Activated T-cell treated with anti-CD3 and anti-CD28 coated beads, Interleukin-2, amount 50 U/mL, for 72 hours (primary cell): ENCODE measurements at regions not wholly inside any gene's neighbourhood (a gene's known extent, or its start where the extent isn't known, plus 50 kb on each side); places are given as distances from the start of the nearest gene placed in this dataset.

ENCODE experiments used
- ATAC-seq, 2 donors: fragments of 150-1000 bp; cut with Tn5 transposase; replicated peaks in 1 of 2; 2 replicates each; pipeline ENCODE4 v1.10.0; 2021; ENCODE audit warnings: moderate library complexity in 2 of 2, mild to moderate bottlenecking in 1 of 2
- DNase-seq, 2 donors: peaks; one replicate each; pipeline ENCODE4 v3.0.0; 2021 to 2022; ENCODE audit warnings: mixed read lengths in 1 of 2
- H3K27ac Mint-ChIP-seq: one replicate; pipeline ENCODE4 v1.8.0; 2022; ENCODE audit warnings: mild to moderate bottlenecking, moderate library complexity, mixed read lengths
- H3K27me3 Mint-ChIP-seq: one replicate; pipeline ENCODE4 v1.8.0; 2022; ENCODE audit warnings: low read depth, mixed read lengths
- H3K36me3 Mint-ChIP-seq, 2 donors: one replicate each; pipeline ENCODE4 v1.8.0; 2022; ENCODE audit warnings: mixed read lengths in 2 of 2, mild to moderate bottlenecking in 1 of 2; ENCODE audit not compliant: insufficient read depth in 2 of 2
- H3K4me1 Mint-ChIP-seq: one replicate; pipeline ENCODE4 v1.8.0; 2022; ENCODE audit warnings: low read depth, mixed read lengths
- H3K4me3 Mint-ChIP-seq, 2 donors: one replicate each; pipeline ENCODE4 v1.8.0; 2022; ENCODE audit warnings: mild to moderate bottlenecking in 2 of 2, mixed read lengths in 2 of 2, moderate library complexity in 2 of 2
- H3K9me3 Mint-ChIP-seq, 2 donors: one replicate each; pipeline ENCODE4 v1.8.0; 2022; ENCODE audit warnings: mixed read lengths in 2 of 2

GRCh38 chr17:79669861-79670260 lies 59.0 kb upstream of the RBFOX3 start:
- DNase-seq (no peak), ATAC-seq (no peak)
- Mint-ChIP-seq H3K4me3 (no peak overlapping the region), H3K9me3 (peaks cover 5% of the 10 kb centered on the region in 2 donors), H3K27ac (no peak overlapping the region), H3K4me1 (no peaks in the 10 kb centered on the region), H3K36me3 (peaks cover 5 to 8% of the 10 kb centered on the region in 2 donors), H3K27me3 (peaks cover 50% of the 10 kb centered on the region)

GRCh38 chr17:79668344-79669250 lies 57.7 kb upstream of the RBFOX3 start:
- peaks cover 59% of the 10 kb centered on the region for H3K27me3 Mint-ChIP-seq
- no peak overlapping the region for H3K27ac Mint-ChIP-seq
- no peaks in the 10 kb centered on the region for H3K4me1 Mint-ChIP-seq
- DNase-seq (no peak), ATAC-seq (no peak)
- peaks cover 1 to 3% of the 10 kb centered on the region in 2 donors for H3K9me3 Mint-ChIP-seq
- H3K4me3 Mint-ChIP-seq = no peak overlapping the region
- H3K36me3 Mint-ChIP-seq = peaks cover 3 to 6% of the 10 kb centered on the region in 2 donors

GRCh38 chr17:79667746-79668145 lies 56.9 kb upstream of the RBFOX3 start:
- no peak overlapping the region for H3K27ac Mint-ChIP-seq
- peaks cover 0 to 1% of the 10 kb centered on the region in 2 donors for H3K9me3 Mint-ChIP-seq
- no peaks in the 10 kb centered on the region for H3K4me1 Mint-ChIP-seq
- ATAC-seq (no peak), DNase-seq (no peak)
- peaks cover 1 to 2% of the 10 kb centered on the region in 2 donors for H3K36me3 Mint-ChIP-seq
- peaks cover 64% of the 10 kb centered on the region for H3K27me3 Mint-ChIP-seq
- H3K4me3 Mint-ChIP-seq = no peak overlapping the region

DNA sequence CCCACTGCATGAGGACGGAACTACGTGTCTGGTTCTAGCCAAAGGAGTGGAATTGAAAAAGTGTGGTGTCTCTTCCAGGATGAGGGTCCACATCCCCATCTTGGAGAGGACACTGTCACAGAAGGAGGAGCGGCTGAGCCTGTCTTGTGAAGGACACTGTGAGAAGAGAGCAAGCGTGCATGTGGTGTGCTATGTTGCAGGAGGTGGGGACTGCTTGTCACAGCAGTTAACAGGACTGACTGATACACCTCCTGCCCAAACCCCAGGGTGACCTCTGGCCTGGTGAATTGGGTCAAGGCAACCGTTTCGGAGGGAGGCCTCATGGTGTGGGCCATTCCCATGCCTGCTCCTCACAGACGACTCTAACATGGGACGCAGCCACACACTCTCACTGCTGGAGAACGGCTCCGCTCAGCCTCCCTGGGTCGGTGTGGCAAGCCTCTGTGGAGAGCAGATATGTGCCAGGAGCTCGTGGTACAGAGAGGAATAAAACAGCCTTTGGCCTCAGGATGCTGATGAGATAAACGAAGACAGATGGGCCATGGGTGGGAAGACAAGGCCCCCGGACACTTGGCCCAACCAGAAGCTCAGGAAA lies 56.4 kb upstream of the RBFOX3 start:
- Mint-ChIP-seq H3K27ac (no peak overlapping the region), H3K4me1 (no peaks in the 10 kb centered on the region), H3K27me3 (peaks cover 64% of the 10 kb centered on the region), H3K36me3 (peaks cover 0 to under 1% of the 10 kb centered on the region in 2 donors), H3K9me3 (no peaks in the 10 kb centered on the region), H3K4me3 (no peak overlapping the region)
- DNase-seq = no peak
- ATAC-seq = no peak

DNA sequence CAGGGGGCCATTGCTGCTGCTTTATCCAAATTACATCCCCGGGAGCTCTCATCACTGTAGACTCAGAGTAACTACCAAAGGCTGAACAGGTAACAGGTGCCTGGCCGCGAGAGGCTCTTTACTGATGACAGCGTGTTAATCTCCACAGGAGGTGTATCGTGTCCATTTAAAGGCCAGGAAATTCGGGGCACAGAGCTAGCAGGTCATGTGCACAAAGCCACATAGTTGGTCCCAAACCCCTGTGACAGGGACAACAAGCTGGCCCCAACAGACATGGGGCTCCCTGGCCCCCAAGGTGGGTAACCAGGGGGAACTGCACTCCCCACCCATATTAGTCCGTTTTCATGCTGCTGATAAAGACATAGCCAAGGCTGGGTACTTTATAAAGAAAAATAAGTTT lies 55.3 kb upstream of the RBFOX3 start:
- peaks cover 65% of the 10 kb centered on the region for H3K27me3 Mint-ChIP-seq
- ATAC-seq (no peak), DNase-seq (no peak)
- H3K36me3 Mint-ChIP-seq = no peaks in the 10 kb centered on the region
- H3K4me1 Mint-ChIP-seq = no peaks in the 10 kb centered on the region
- H3K27ac Mint-ChIP-seq = no peak overlapping the region
- peaks cover 0 to 2% of the 10 kb centered on the region in 2 donors for H3K9me3 Mint-ChIP-seq
- H3K4me3 Mint-ChIP-seq = no peak overlapping the region

DNA sequence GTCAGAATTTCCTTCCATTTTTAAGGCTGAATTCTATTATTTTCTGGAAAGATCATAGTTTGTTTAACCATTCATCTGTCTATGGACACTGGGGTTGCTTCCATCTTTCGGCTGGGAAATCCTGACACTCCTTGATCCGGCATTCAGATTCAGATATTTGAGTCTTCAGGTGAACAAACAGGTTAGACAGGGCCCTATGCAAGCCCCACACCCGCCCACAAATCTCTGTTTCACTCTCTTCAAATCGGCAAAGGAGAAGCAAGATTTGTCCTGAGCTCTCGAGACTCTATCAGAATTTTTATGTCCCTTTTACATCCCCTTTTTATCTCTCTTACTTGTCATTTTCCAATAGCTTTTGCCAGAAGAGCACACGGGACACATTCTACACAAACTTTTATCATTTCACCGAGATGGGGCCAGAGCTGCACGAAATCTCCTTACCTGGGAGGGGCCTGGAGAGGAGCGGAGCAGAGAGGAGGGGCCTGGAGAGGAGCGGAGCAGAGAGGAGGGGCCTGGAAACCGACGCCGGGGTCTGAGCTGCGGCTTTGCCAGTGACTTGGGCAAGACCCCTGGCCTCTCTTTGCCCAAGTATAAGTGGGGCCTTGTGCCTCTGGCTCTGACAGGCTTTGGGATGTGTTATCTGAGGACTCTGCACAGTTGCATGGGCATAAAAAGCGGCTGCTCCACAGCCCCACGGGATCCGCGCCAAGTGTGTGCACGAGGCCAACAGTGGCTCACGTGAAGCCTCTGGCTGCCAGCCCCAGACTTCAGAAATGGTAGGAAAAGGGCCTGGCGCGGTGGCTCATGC lies 54.3 kb upstream of the RBFOX3 start:
- ATAC-seq (no peak), DNase-seq (no peak)
- H3K27me3 Mint-ChIP-seq = peaks cover 67% of the 10 kb centered on the region
- H3K4me1 Mint-ChIP-seq = no peaks in the 10 kb centered on the region
- no peaks in the 10 kb centered on the region for H3K36me3 Mint-ChIP-seq
- H3K27ac Mint-ChIP-seq = no peak overlapping the region
- no peak overlapping the region for H3K4me3 Mint-ChIP-seq
- peaks cover 1 to 2% of the 10 kb centered on the region in 2 donors for H3K9me3 Mint-ChIP-seq

GRCh38 chr17:79661292-79662041 lies 50.6 kb upstream of the RBFOX3 start:
- no peaks in the 10 kb centered on the region for H3K36me3 Mint-ChIP-seq
- H3K4me3 Mint-ChIP-seq = no peak overlapping the region
- peaks cover 72% of the 10 kb centered on the region for H3K27me3 Mint-ChIP-seq
- H3K27ac Mint-ChIP-seq = no peak overlapping the region
- peaks cover 1 to 2% of the 10 kb centered on the region in 2 donors for H3K9me3 Mint-ChIP-seq
- DNase-seq (no peak), ATAC-seq (no peak)
- no peaks in the 10 kb centered on the region for H3K4me1 Mint-ChIP-seq
